Prostate gland (tissue), 1 donor: ENCODE measurements at regions not wholly inside any gene's neighbourhood (a gene's known extent, or its start where the extent isn't known, plus 50 kb on each side); places are given as distances from the start of the nearest gene placed in this dataset.

Source experiments
- POLR2A ChIP-seq: fragments of 450-650 bp; IDR thresholded peaks from one replicate; pipeline ENCODE4 v1.6.1; 2016; ENCODE audit warnings: antibody characterized with exemption, mild to moderate bottlenecking
- POLR2AphosphoS5 ChIP-seq: sonication (generic); formaldehyde crosslinking; IDR thresholded peaks from one replicate; pipeline ENCODE4 v1.6.1; 2017; ENCODE audit warnings: antibody characterized with exemption

GRCh38 chr16:76940251-76940650 lies 250.7 kb upstream of the MON1B start:
- TF ChIP-seq POLR2A (no peak), POLR2AphosphoS5 (no peak)
